ENCODE measurements at regions not wholly inside any gene's neighbourhood (a gene's known extent, or its start where the extent isn't known, plus 50 kb on each side); places are given as distances from the start of the nearest gene placed in this dataset.

- TF ChIP-seq, protein P1, sequence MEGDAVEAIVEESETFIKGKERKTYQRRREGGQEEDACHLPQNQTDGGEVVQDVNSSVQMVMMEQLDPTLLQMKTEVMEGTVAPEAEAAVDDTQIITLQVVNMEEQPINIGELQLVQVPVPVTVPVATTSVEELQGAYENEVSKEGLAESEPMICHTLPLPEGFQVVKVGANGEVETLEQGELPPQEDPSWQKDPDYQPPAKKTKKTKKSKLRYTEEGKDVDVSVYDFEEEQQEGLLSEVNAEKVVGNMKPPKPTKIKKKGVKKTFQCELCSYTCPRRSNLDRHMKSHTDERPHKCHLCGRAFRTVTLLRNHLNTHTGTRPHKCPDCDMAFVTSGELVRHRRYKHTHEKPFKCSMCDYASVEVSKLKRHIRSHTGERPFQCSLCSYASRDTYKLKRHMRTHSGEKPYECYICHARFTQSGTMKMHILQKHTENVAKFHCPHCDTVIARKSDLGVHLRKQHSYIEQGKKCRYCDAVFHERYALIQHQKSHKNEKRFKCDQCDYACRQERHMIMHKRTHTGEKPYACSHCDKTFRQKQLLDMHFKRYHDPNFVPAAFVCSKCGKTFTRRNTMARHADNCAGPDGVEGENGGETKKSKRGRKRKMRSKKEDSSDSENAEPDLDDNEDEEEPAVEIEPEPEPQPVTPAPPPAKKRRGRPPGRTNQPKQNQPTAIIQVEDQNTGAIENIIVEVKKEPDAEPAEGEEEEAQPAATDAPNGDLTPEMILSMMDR (IDR thresholded peaks at IDR 0.05; ENCODE audit: insufficient read depth, low read length, poor library complexity, severe bottlenecking) = no peak
- Histone ChIP-seq H3K36me3 (ENCODE audit: control insufficient read depth, insufficient read depth, low read length) (no peaks in the 10 kb centered on the region), H3K27me3 (replicated peaks; ENCODE audit: control insufficient read depth, insufficient read depth, low read length) (no peaks in the 10 kb centered on the region), H3K4me3 (replicated peaks; ENCODE audit: low read depth, low read length) (no peak overlapping the region)
- no peak for DNase-seq (ENCODE audit: extremely low read depth, insufficient read length)
Observed at GRCh38 chr4:43089730-43090129, 197.2 kb downstream of the GRXCR1 start.

GRCh38 chr4:43103048-43103447, 210.5 kb downstream of the GRXCR1 start:
- no peak for DNase-seq (ENCODE audit: extremely low read depth, insufficient read length)
- TF ChIP-seq, protein P1 (IDR thresholded peaks at IDR 0.05; ENCODE audit: insufficient read depth, low read length, poor library complexity, severe bottlenecking) = no peak
- Histone ChIP-seq H3K36me3 (ENCODE audit: control insufficient read depth, insufficient read depth, low read length) (no peaks in the 10 kb centered on the region), H3K4me3 (replicated peaks; ENCODE audit: low read depth, low read length) (no peak overlapping the region), H3K27me3 (replicated peaks; ENCODE audit: control insufficient read depth, insufficient read depth, low read length) (no peaks in the 10 kb centered on the region)

DNA sequence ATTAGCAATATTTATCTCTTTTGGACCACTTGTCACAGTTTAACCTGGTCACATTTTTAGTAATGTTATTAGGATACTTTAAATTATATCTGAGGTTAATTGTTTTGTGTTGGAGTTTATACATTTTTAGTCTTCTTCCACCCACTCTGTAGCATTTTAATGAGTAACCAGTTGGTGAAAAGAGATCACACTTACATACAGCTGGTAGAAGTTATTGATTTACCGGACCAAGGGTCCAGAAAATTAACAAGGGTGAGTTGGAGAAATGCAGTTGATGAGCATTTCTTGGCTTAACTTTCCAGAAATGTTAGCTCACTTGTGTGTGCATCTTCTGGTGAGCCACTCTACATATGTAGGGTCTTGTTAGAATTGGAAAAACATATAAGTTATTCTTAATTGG, 219.6 kb downstream of the GRXCR1 start:
- H3K4me3 ChIP-seq (replicated peaks; ENCODE audit: low read depth, low read length) = no peak overlapping the region
- TF ChIP-seq, protein P1 (IDR thresholded peaks at IDR 0.05; ENCODE audit: insufficient read depth, low read length, poor library complexity, severe bottlenecking) = no peak
- H3K27me3 ChIP-seq (replicated peaks; ENCODE audit: control insufficient read depth, insufficient read depth, low read length) = no peaks in the 10 kb centered on the region
- H3K36me3 ChIP-seq (ENCODE audit: control insufficient read depth, insufficient read depth, low read length) = no peaks in the 10 kb centered on the region
- DNase-seq (ENCODE audit: extremely low read depth, insufficient read length) = no peak

DNA sequence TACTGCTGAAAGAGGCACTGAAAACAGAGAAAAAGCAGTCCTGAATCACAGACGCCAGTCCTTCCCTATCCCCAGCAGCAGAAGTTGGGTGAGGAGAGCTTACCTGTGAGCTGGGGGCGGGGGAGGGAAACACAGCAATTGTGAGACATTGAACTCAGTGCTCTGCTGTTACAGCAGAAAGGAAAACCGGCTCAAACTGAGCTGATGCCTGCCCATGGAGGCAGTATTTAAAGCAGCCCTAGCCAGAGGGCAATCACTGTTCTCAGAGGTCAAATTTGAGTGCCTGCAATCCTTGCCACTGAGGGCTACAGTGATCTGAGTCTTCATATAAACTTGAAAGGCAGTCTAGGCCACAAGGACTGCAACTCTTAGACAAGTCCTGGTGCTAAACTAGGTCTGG, 220.7 kb downstream of the GRXCR1 start:
- Histone ChIP-seq H3K4me3 (replicated peaks; ENCODE audit: low read depth, low read length) (no peak overlapping the region), H3K27me3 (replicated peaks; ENCODE audit: control insufficient read depth, insufficient read depth, low read length) (no peaks in the 10 kb centered on the region), H3K36me3 (ENCODE audit: control insufficient read depth, insufficient read depth, low read length) (no peaks in the 10 kb centered on the region)
- no peak for DNase-seq (ENCODE audit: extremely low read depth, insufficient read length)
- TF ChIP-seq, protein P1 (IDR thresholded peaks at IDR 0.05; ENCODE audit: insufficient read depth, low read length, poor library complexity, severe bottlenecking) = no peak

DNA sequence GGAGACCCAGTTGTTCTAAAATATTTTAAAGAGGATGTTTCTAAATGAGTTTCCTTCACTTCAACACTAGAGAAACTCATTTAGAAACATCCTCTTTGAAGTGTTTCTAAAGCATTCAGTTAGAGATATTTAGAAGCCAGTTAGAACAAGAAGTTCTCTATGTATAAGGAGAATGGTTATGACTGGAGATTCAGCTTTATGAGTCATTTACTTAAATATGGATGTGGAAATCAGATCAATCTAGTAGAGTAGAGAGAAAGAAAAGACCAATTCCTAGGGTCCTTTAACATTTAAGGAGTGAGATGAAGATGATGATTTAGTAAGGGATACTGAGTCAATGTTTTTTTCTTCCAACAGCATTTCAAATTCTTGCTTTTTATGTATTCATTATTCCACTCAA, 234.1 kb downstream of the GRXCR1 start:
- Histone ChIP-seq H3K4me3 (replicated peaks; ENCODE audit: low read depth, low read length) (no peak overlapping the region), H3K36me3 (ENCODE audit: control insufficient read depth, insufficient read depth, low read length) (no peaks in the 10 kb centered on the region), H3K27me3 (replicated peaks; ENCODE audit: control insufficient read depth, insufficient read depth, low read length) (no peaks in the 10 kb centered on the region)
- no peak for DNase-seq (ENCODE audit: extremely low read depth, insufficient read length)
- TF ChIP-seq, protein P1 (IDR thresholded peaks at IDR 0.05; ENCODE audit: insufficient read depth, low read length, poor library complexity, severe bottlenecking) = no peak
